Sigmoid colon (tissue), 4 donors: ENCODE measurements at regions not wholly inside any gene's neighbourhood (a gene's known extent, or its start where the extent isn't known, plus 50 kb on each side); places are given as distances from the start of the nearest gene placed in this dataset.

ENCODE experiments used
- EP300 ChIP-seq, 4 donors: sonication (generic); formaldehyde crosslinking; IDR thresholded peaks; one replicate each; pipeline ENCODE4 v1.6.1; 2017; ENCODE audit warnings: antibody characterized with exemption in 4 of 4
- POLR2A ChIP-seq, 2 donors: fragments of 450-650 bp; IDR thresholded peaks; one replicate each; pipeline ENCODE4 v1.6.1; 2016; ENCODE audit warnings: antibody characterized with exemption in 2 of 2, mild to moderate bottlenecking in 2 of 2, moderate library complexity in 2 of 2
- POLR2AphosphoS5 ChIP-seq, 4 donors: sonication (generic); formaldehyde crosslinking; IDR thresholded peaks; one replicate each; pipeline ENCODE4 v1.6.1; 2017; ENCODE audit warnings: antibody characterized with exemption in 4 of 4
- TF ChIP-seq, protein P1 (sequence below), 4 experiments: fragments of 450-650 bp in 3 of 4; fragments of 200-600 bp in 1 of 4; IDR thresholded peaks; one replicate each; pipeline ENCODE4 v1.5.1; 2016 to 2019; ENCODE audit warnings: antibody characterized with exemption in 4 of 4, mild to moderate bottlenecking in 3 of 4, moderate library complexity in 2 of 4

DNA sequence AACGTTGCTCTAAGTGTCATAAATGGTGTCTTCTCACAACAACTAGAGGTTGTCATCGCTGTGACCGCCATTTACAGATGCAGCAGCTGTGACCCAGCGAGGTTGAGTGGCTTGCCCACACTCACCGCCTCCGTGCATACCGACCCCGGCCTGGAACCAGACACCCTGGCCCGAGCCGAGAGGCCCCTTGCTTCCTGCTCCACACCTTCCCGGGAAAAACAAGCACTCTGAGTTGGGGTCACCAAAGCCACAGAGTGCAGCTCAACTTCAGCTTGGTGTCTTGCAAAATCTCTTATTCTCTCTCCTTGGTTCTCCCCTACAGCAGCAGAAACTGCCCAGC lies 115.7 kb upstream of the PPP2R2D start:
- TF ChIP-seq, protein P1, sequence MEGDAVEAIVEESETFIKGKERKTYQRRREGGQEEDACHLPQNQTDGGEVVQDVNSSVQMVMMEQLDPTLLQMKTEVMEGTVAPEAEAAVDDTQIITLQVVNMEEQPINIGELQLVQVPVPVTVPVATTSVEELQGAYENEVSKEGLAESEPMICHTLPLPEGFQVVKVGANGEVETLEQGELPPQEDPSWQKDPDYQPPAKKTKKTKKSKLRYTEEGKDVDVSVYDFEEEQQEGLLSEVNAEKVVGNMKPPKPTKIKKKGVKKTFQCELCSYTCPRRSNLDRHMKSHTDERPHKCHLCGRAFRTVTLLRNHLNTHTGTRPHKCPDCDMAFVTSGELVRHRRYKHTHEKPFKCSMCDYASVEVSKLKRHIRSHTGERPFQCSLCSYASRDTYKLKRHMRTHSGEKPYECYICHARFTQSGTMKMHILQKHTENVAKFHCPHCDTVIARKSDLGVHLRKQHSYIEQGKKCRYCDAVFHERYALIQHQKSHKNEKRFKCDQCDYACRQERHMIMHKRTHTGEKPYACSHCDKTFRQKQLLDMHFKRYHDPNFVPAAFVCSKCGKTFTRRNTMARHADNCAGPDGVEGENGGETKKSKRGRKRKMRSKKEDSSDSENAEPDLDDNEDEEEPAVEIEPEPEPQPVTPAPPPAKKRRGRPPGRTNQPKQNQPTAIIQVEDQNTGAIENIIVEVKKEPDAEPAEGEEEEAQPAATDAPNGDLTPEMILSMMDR (IDR thresholded peaks at IDR 0.05) = no peak
- no peak for TF ChIP-seq POLR2A (IDR thresholded peaks at IDR 0.05)
- no peak for TF ChIP-seq EP300 (IDR thresholded peaks at IDR 0.05)
- no peak for TF ChIP-seq POLR2AphosphoS5 (IDR thresholded peaks at IDR 0.05)
